Neuronal stem cell (in vitro differentiated cells): ENCODE measurements at regions not wholly inside any gene's neighbourhood (a gene's known extent, or its start where the extent isn't known, plus 50 kb on each side); places are given as distances from the start of the nearest gene placed in this dataset.

ENCODE experiments used
- DNase-seq: peaks from one replicate; pipeline ENCODE4 v3.0.0-alpha.2; 2013; ENCODE audit warnings: low spot score
- H2AFZ ChIP-seq: one replicate; pipeline ENCODE4 v1.6.1; 2013; ENCODE audit warnings: mild to moderate bottlenecking, low read length, inconsistent platforms
- H2AK5ac ChIP-seq: 2 replicates; pipeline ENCODE4 v1.6.1; 2013; ENCODE audit warnings: low read depth, mild to moderate bottlenecking, inconsistent platforms, low read length, moderate library complexity, mixed read lengths
- H2BK120ac ChIP-seq: 2 replicates; pipeline ENCODE4 v1.6.1; 2013; ENCODE audit warnings: low read depth, mild to moderate bottlenecking, inconsistent platforms, low read length, moderate library complexity, mixed read lengths
- H2BK12ac ChIP-seq: one replicate; pipeline ENCODE4 v1.6.1; 2013; ENCODE audit warnings: low read length, inconsistent platforms
- H2BK15ac ChIP-seq: 2 replicates; pipeline ENCODE4 v1.6.1; 2013; ENCODE audit warnings: mild to moderate bottlenecking, low read length, inconsistent platforms, mixed read lengths
- H2BK5ac ChIP-seq: one replicate; pipeline ENCODE4 v1.6.1; 2013; ENCODE audit warnings: inconsistent platforms, mild to moderate bottlenecking, low read length, moderate library complexity
- H3K14ac ChIP-seq: one replicate; pipeline ENCODE4 v1.6.1; 2013; ENCODE audit warnings: low read length, inconsistent platforms
- H3K18ac ChIP-seq: 2 replicates; pipeline ENCODE4 v1.6.1; 2013; ENCODE audit warnings: low read length, inconsistent platforms
- H3K23ac ChIP-seq: 2 replicates; pipeline ENCODE4 v1.6.1; 2013; ENCODE audit warnings: low read depth, mild to moderate bottlenecking, mixed read lengths, low read length, inconsistent platforms; ENCODE audit not compliant: poor library complexity
- H3K27ac ChIP-seq: replicated peaks from 3 replicates; pipeline ENCODE4 v1.5.1; 2013; ENCODE audit warnings: low read length, inconsistent platforms
- H3K27me3 ChIP-seq, 3 experiments: 2 replicates each; pipeline ENCODE4 v1.6.1; 2013; ENCODE audit warnings: low read length in 3 of 3, mild to moderate bottlenecking in 2 of 3, inconsistent platforms in 1 of 3, low read depth in 1 of 3, mixed read lengths in 1 of 3, moderate library complexity in 1 of 3; ENCODE audit not compliant: control insufficient read depth in 3 of 3, insufficient read depth in 3 of 3
- H3K36me3 ChIP-seq, 2 donors: replicated peaks in 1 of 2; 2 replicates each; pipeline ENCODE4 v1.6.1; 2013; ENCODE audit warnings: low read length in 2 of 2; ENCODE audit not compliant: control insufficient read depth in 2 of 2, insufficient read depth in 2 of 2
- H3K4ac ChIP-seq: 2 replicates; pipeline ENCODE4 v1.6.1; 2013; ENCODE audit warnings: inconsistent platforms, mild to moderate bottlenecking, low read length, moderate library complexity
- H3K4me1 ChIP-seq, 2 donors: 1 replicate in 1 of 2; 2 replicates in 1 of 2; pipeline ENCODE4 v1.6.1; 2013; ENCODE audit warnings: low read length in 2 of 2, low read depth in 1 of 2; ENCODE audit not compliant: control insufficient read depth in 2 of 2, insufficient read depth in 1 of 2
- H3K4me2 ChIP-seq: one replicate; pipeline ENCODE4 v1.6.1; 2013; ENCODE audit warnings: mild to moderate bottlenecking, low read length, inconsistent platforms; ENCODE audit not compliant: insufficient read depth, poor library complexity, severe bottlenecking
- H3K4me3 ChIP-seq, 2 donors: 2 replicates each; pipeline ENCODE4 v1.5.1; 2013; ENCODE audit warnings: low read length in 2 of 2, mild to moderate bottlenecking in 2 of 2, inconsistent platforms in 1 of 2, moderate library complexity in 1 of 2
- H3K79me1 ChIP-seq: one replicate; pipeline ENCODE4 v1.6.1; 2013; ENCODE audit warnings: low read depth, mild to moderate bottlenecking, inconsistent platforms, low read length, moderate library complexity
- H3K9ac ChIP-seq: one replicate; pipeline ENCODE4 v1.6.1; 2013; ENCODE audit warnings: mild to moderate bottlenecking, low read depth, low read length, inconsistent platforms; ENCODE audit not compliant: poor library complexity
- H3K9me3 ChIP-seq, 2 donors: replicated peaks in 1 of 2; 2 replicates each; pipeline versions ENCODE3 to v1.6.1; 2013; ENCODE audit warnings: low read length in 2 of 2, mild to moderate bottlenecking in 2 of 2, inconsistent platforms in 1 of 2, low read depth in 1 of 2, mixed read lengths in 1 of 2, moderate library complexity in 1 of 2; ENCODE audit not compliant: control insufficient read depth in 2 of 2, insufficient read depth in 1 of 2
- H4K8ac ChIP-seq: one replicate; pipeline ENCODE4 v1.6.1; 2013; ENCODE audit warnings: low read depth, mild to moderate bottlenecking, inconsistent platforms, low read length, moderate library complexity
- H4K91ac ChIP-seq: one replicate; pipeline ENCODE4 v1.6.1; 2013; ENCODE audit warnings: low read length, low read depth, mild to moderate bottlenecking, inconsistent platforms; ENCODE audit not compliant: poor library complexity
- WGBS, 2 donors: extraction: QIAGEN DNeasy Blood & Tissue Kit; methylation state at CpG; one replicate each; pipeline ENCODE4 v1.1.7; 2013; ENCODE audit warnings: missing lambda C conversion rate in 2 of 2, mixed read lengths in 1 of 2; ENCODE audit not compliant: insufficient read length in 2 of 2, insufficient replicate concordance in 1 of 2; ENCODE audit errors: extremely low coverage in 2 of 2; 5-methylcytosine and 5-hydroxymethylcytosine counted together

GRCh38 chr14:104361101-104361591 lies 218.4 kb upstream of the C14orf180 start:
- peak overlapping the region; percentile 66 for H2BK5ac ChIP-seq
- no peak overlapping the region for H4K8ac ChIP-seq
- DNase-seq, result no peak
- H4K91ac ChIP-seq, result no peak overlapping the region
- no peak overlapping the region for H2AFZ ChIP-seq
- H3K4ac ChIP-seq, result no peak overlapping the region
- H3K79me1 ChIP-seq, result no peaks in the 10 kb centered on the region
- no peak overlapping the region for H3K4me2 ChIP-seq
- peaks cover 0 to 4% of the 10 kb centered on the region in 2 donors for H3K9me3 ChIP-seq
- H2BK15ac ChIP-seq, result no peak overlapping the region
- WGBS, 2 donors, result no CpG with 5 or more reads among the region's 14 CpGs
- H3K18ac ChIP-seq, result peak overlapping the region; percentile 44
- H3K27ac ChIP-seq, result no peak overlapping the region
- H2BK12ac ChIP-seq, result no peak overlapping the region
- H2BK120ac ChIP-seq, result no peak overlapping the region
- no peaks in the 10 kb centered on the region for H3K4me1 ChIP-seq
- H2AK5ac ChIP-seq, result peak overlapping the region; percentile 56
- H3K14ac ChIP-seq, result peak overlapping the region; percentile 44
- no peak overlapping the region for H3K23ac ChIP-seq
- H3K27me3 ChIP-seq, result no peaks in the 10 kb centered on the region
- no peak overlapping the region for H3K9ac ChIP-seq
- no peak overlapping the region for H3K4me3 ChIP-seq
- no peaks in the 10 kb centered on the region for H3K36me3 ChIP-seq

GRCh38 chr14:104361921-104362681 lies 217.5 kb upstream of the C14orf180 start:
- H3K9ac ChIP-seq, result peak overlapping the region; percentile 50
- H4K8ac ChIP-seq, result no peak overlapping the region
- no peaks in the 10 kb centered on the region for H3K36me3 ChIP-seq
- no CpG with 5 or more reads among the region's 20 CpGs for WGBS, 2 donors
- no peak overlapping the region for H4K91ac ChIP-seq
- H3K27ac ChIP-seq, result no peak overlapping the region
- H2AK5ac ChIP-seq, result peak overlapping the region; percentile 38
- H3K14ac ChIP-seq, result peak overlapping the region; percentile 31
- H3K18ac ChIP-seq, result peak overlapping the region; percentile 42
- H2BK15ac ChIP-seq, result no peak overlapping the region
- no peak overlapping the region for H2AFZ ChIP-seq
- DNase-seq, result no peak
- H3K9me3 ChIP-seq, result peaks cover 0 to 4% of the 10 kb centered on the region in 2 donors
- H3K79me1 ChIP-seq, result no peaks in the 10 kb centered on the region
- H3K4me2 ChIP-seq, result no peak overlapping the region
- H3K27me3 ChIP-seq, result peaks cover 0 to 4% (median 0%) of the 10 kb centered on the region in 3 experiments
- H2BK120ac ChIP-seq, result no peak overlapping the region
- no peak overlapping the region for H3K4me3 ChIP-seq
- H3K4me1 ChIP-seq, result no peaks in the 10 kb centered on the region
- H3K23ac ChIP-seq, result peak overlapping the region; percentile 13
- H3K4ac ChIP-seq, result no peak overlapping the region
- no peak overlapping the region for H2BK12ac ChIP-seq
- H2BK5ac ChIP-seq, result peak overlapping the region; percentile 48

- H2BK15ac ChIP-seq, result peak overlapping the region; percentile 65
- no peak for DNase-seq
- no peak overlapping the region for H3K27ac ChIP-seq
- no peak overlapping the region for H4K8ac ChIP-seq
- no peak overlapping the region for H2BK120ac ChIP-seq
- no peak overlapping the region for H3K23ac ChIP-seq
- H3K18ac ChIP-seq, result peak overlapping the region; percentile 60
- no peaks in the 10 kb centered on the region for H3K36me3 ChIP-seq
- H3K4me2 ChIP-seq, result no peak overlapping the region
- H3K4me3 ChIP-seq, result no peak overlapping the region
- H3K4ac ChIP-seq, result no peak overlapping the region
- no peaks in the 10 kb centered on the region for H3K4me1 ChIP-seq
- no CpG with 5 or more reads among the region's 19 CpGs for WGBS, 2 donors
- H2BK12ac ChIP-seq, result no peak overlapping the region
- peak overlapping the region; percentile 65 for H2AK5ac ChIP-seq
- no peak overlapping the region for H4K91ac ChIP-seq
- H3K14ac ChIP-seq, result no peak overlapping the region
- H3K79me1 ChIP-seq, result no peaks in the 10 kb centered on the region
- peak overlapping the region; percentile 69 for H2BK5ac ChIP-seq
- H3K9me3 ChIP-seq, result peaks cover 0 to 1% of the 10 kb centered on the region in 2 donors
- peaks cover 0 to 4% (median 0%) of the 10 kb centered on the region in 3 experiments for H3K27me3 ChIP-seq
- H2AFZ ChIP-seq, result no peak overlapping the region
- H3K9ac ChIP-seq, result no peak overlapping the region
Observed at GRCh38 chr14:104362761-104363605, 216.6 kb upstream of the C14orf180 start.
